ENCODE measurements at regions not wholly inside any gene's neighbourhood (a gene's known extent, or its start where the extent isn't known, plus 50 kb on each side); places are given as distances from the start of the nearest gene placed in this dataset.

GRCh38 chr2:122681626-122682025, 926.2 kb downstream of the TSN start:
- no peaks in the 10 kb centered on the region for H3K27me3 ChIP-seq (ENCODE audit: control insufficient read depth, insufficient read depth, low read length)
- no peak overlapping the region for H3K4me3 ChIP-seq (ENCODE audit: low read depth, low read length)
- no peaks in the 10 kb centered on the region for H3K9me3 ChIP-seq (ENCODE audit: control insufficient read depth, insufficient read depth, low read length)
- no peak for DNase-seq (ENCODE audit: low read depth in 4 of 6, low spot score in 6 of 6)
- WGBS (ENCODE audit: insufficient coverage): 100% methylated on average over 1 of the region's 1 CpG
- no peaks in the 10 kb centered on the region for H3K4me1 ChIP-seq (ENCODE audit: control insufficient read depth, insufficient read depth, low read length)
- H3K36me3 ChIP-seq (ENCODE audit: control insufficient read depth, insufficient read depth, low read length): no peaks in the 10 kb centered on the region
- no peak overlapping the region for H3K27ac ChIP-seq (ENCODE audit: low read depth, low read length)

- WGBS (ENCODE audit: insufficient coverage): no CpG with 5 or more reads among the region's 3 CpGs
- no peaks in the 10 kb centered on the region for H3K9me3 ChIP-seq (ENCODE audit: control insufficient read depth, insufficient read depth, low read length)
- no peaks in the 10 kb centered on the region for H3K4me1 ChIP-seq (ENCODE audit: control insufficient read depth, insufficient read depth, low read length)
- H3K4me3 ChIP-seq (ENCODE audit: low read depth, low read length): no peak overlapping the region
- no peak overlapping the region for H3K27ac ChIP-seq (ENCODE audit: low read depth, low read length)
- H3K36me3 ChIP-seq (ENCODE audit: control insufficient read depth, insufficient read depth, low read length): no peaks in the 10 kb centered on the region
- DNase-seq (ENCODE audit: low read depth in 4 of 6, low spot score in 6 of 6): peak in 1 of 6 donors; percentile 78
- no peaks in the 10 kb centered on the region for H3K27me3 ChIP-seq (ENCODE audit: control insufficient read depth, insufficient read depth, low read length)
Observed at GRCh38 chr2:122682356-122682755, 926.9 kb downstream of the TSN start.

GRCh38 chr2:122683018-122683417, 927.6 kb downstream of the TSN start:
- Histone ChIP-seq H3K36me3 (ENCODE audit: control insufficient read depth, insufficient read depth, low read length) (no peaks in the 10 kb centered on the region), H3K9me3 (ENCODE audit: control insufficient read depth, insufficient read depth, low read length) (no peaks in the 10 kb centered on the region), H3K4me3 (ENCODE audit: low read depth, low read length) (no peak overlapping the region), H3K4me1 (ENCODE audit: control insufficient read depth, insufficient read depth, low read length) (no peaks in the 10 kb centered on the region), H3K27ac (ENCODE audit: low read depth, low read length) (no peak overlapping the region), H3K27me3 (ENCODE audit: control insufficient read depth, insufficient read depth, low read length) (no peaks in the 10 kb centered on the region)
- DNase-seq (ENCODE audit: low read depth in 4 of 6, low spot score in 6 of 6): no peak
- no CpG with 5 or more reads among the region's 1 CpG for WGBS (ENCODE audit: insufficient coverage)

GRCh38 chr2:122692400-122693083, 937.1 kb downstream of the TSN start:
- WGBS (ENCODE audit: insufficient coverage): 100% methylated on average over 2 of the region's 4 CpGs
- Histone ChIP-seq H3K27me3 (ENCODE audit: control insufficient read depth, insufficient read depth, low read length) (no peaks in the 10 kb centered on the region), H3K4me3 (ENCODE audit: low read depth, low read length) (no peak overlapping the region), H3K4me1 (ENCODE audit: control insufficient read depth, insufficient read depth, low read length) (no peaks in the 10 kb centered on the region), H3K27ac (ENCODE audit: low read depth, low read length) (no peak overlapping the region), H3K36me3 (ENCODE audit: control insufficient read depth, insufficient read depth, low read length) (no peaks in the 10 kb centered on the region), H3K9me3 (ENCODE audit: control insufficient read depth, insufficient read depth, low read length) (no peaks in the 10 kb centered on the region)
- no peak for DNase-seq (ENCODE audit: low read depth in 4 of 6, low spot score in 6 of 6)

- Histone ChIP-seq H3K4me3 (ENCODE audit: low read depth, low read length) (no peak overlapping the region), H3K36me3 (ENCODE audit: control insufficient read depth, insufficient read depth, low read length) (no peaks in the 10 kb centered on the region), H3K27ac (ENCODE audit: low read depth, low read length) (no peak overlapping the region), H3K27me3 (ENCODE audit: control insufficient read depth, insufficient read depth, low read length) (no peaks in the 10 kb centered on the region), H3K9me3 (ENCODE audit: control insufficient read depth, insufficient read depth, low read length) (no peaks in the 10 kb centered on the region), H3K4me1 (ENCODE audit: control insufficient read depth, insufficient read depth, low read length) (no peaks in the 10 kb centered on the region)
- DNase-seq (ENCODE audit: low read depth in 4 of 6, low spot score in 6 of 6): no peak
- WGBS (ENCODE audit: insufficient coverage): 93% methylated on average over 1 of the region's 1 CpG
Observed at GRCh38 chr2:122697415-122697814, 942.0 kb downstream of the TSN start.

GRCh38 chr2:122703676-122704075, 948.2 kb downstream of the TSN start:
- DNase-seq (ENCODE audit: low read depth in 4 of 6, low spot score in 6 of 6): no peak
- WGBS (ENCODE audit: insufficient coverage): no CpG with 5 or more reads among the region's 1 CpG

GRCh38 chr2:122704109-122704563, 948.7 kb downstream of the TSN start:
- no peak for DNase-seq (ENCODE audit: low read depth in 4 of 6, low spot score in 6 of 6)

More at GRCh38 chr2:122703676-122704075, 948.2 kb downstream of the TSN start:
- no peak overlapping the region for H3K27ac ChIP-seq (ENCODE audit: low read depth, low read length)
- H3K9me3 ChIP-seq (ENCODE audit: control insufficient read depth, insufficient read depth, low read length): no peaks in the 10 kb centered on the region
- no peaks in the 10 kb centered on the region for H3K36me3 ChIP-seq (ENCODE audit: control insufficient read depth, insufficient read depth, low read length)
- no peak overlapping the region for H3K4me3 ChIP-seq (ENCODE audit: low read depth, low read length)
- no peaks in the 10 kb centered on the region for H3K4me1 ChIP-seq (ENCODE audit: control insufficient read depth, insufficient read depth, low read length)
- H3K27me3 ChIP-seq (ENCODE audit: control insufficient read depth, insufficient read depth, low read length): no peaks in the 10 kb centered on the region

GRCh38 chr2:122705746-122706145, 950.3 kb downstream of the TSN start:
- Histone ChIP-seq H3K9me3 (ENCODE audit: control insufficient read depth, insufficient read depth, low read length) (no peaks in the 10 kb centered on the region), H3K4me1 (ENCODE audit: control insufficient read depth, insufficient read depth, low read length) (no peaks in the 10 kb centered on the region), H3K4me3 (ENCODE audit: low read depth, low read length) (no peak overlapping the region), H3K27ac (ENCODE audit: low read depth, low read length) (no peak overlapping the region), H3K27me3 (ENCODE audit: control insufficient read depth, insufficient read depth, low read length) (no peaks in the 10 kb centered on the region), H3K36me3 (ENCODE audit: control insufficient read depth, insufficient read depth, low read length) (no peaks in the 10 kb centered on the region)
- 100% methylated on average over 1 of the region's 1 CpG for WGBS (ENCODE audit: insufficient coverage)
- DNase-seq (ENCODE audit: low read depth in 4 of 6, low spot score in 6 of 6): no peak

More at GRCh38 chr2:122704109-122704563, 948.7 kb downstream of the TSN start:
- no CpG with 5 or more reads among the region's 1 CpG for WGBS (ENCODE audit: insufficient coverage)
- H3K9me3 ChIP-seq (ENCODE audit: control insufficient read depth, insufficient read depth, low read length): no peaks in the 10 kb centered on the region
- no peaks in the 10 kb centered on the region for H3K27me3 ChIP-seq (ENCODE audit: control insufficient read depth, insufficient read depth, low read length)
- H3K27ac ChIP-seq (ENCODE audit: low read depth, low read length): no peak overlapping the region
- no peaks in the 10 kb centered on the region for H3K36me3 ChIP-seq (ENCODE audit: control insufficient read depth, insufficient read depth, low read length)
- H3K4me3 ChIP-seq (ENCODE audit: low read depth, low read length): no peak overlapping the region
- H3K4me1 ChIP-seq (ENCODE audit: control insufficient read depth, insufficient read depth, low read length): no peaks in the 10 kb centered on the region

GRCh38 chr2:122706757-122707223, 951.3 kb downstream of the TSN start:
- Histone ChIP-seq H3K36me3 (ENCODE audit: control insufficient read depth, insufficient read depth, low read length) (no peaks in the 10 kb centered on the region), H3K4me3 (ENCODE audit: low read depth, low read length) (no peak overlapping the region), H3K4me1 (ENCODE audit: control insufficient read depth, insufficient read depth, low read length) (no peaks in the 10 kb centered on the region), H3K9me3 (ENCODE audit: control insufficient read depth, insufficient read depth, low read length) (no peaks in the 10 kb centered on the region), H3K27ac (ENCODE audit: low read depth, low read length) (no peak overlapping the region), H3K27me3 (ENCODE audit: control insufficient read depth, insufficient read depth, low read length) (no peaks in the 10 kb centered on the region)
- DNase-seq (ENCODE audit: low read depth in 4 of 6, low spot score in 6 of 6): no peak
- WGBS (ENCODE audit: insufficient coverage): 80% methylated on average over 1 of the region's 3 CpGs

GRCh38 chr2:122707224-122707824, 951.9 kb downstream of the TSN start:
- H3K36me3 ChIP-seq (ENCODE audit: control insufficient read depth, insufficient read depth, low read length): no peaks in the 10 kb centered on the region

More at GRCh38 chr2:122707224-122707824, 951.9 kb downstream of the TSN start:
- no peak overlapping the region for H3K4me3 ChIP-seq (ENCODE audit: low read depth, low read length)
- H3K27me3 ChIP-seq (ENCODE audit: control insufficient read depth, insufficient read depth, low read length): no peaks in the 10 kb centered on the region
- DNase-seq (ENCODE audit: low read depth in 4 of 6, low spot score in 6 of 6): no peak
- H3K27ac ChIP-seq (ENCODE audit: low read depth, low read length): no peak overlapping the region
- no CpG with 5 or more reads among the region's 1 CpG for WGBS (ENCODE audit: insufficient coverage)
- no peaks in the 10 kb centered on the region for H3K4me1 ChIP-seq (ENCODE audit: control insufficient read depth, insufficient read depth, low read length)
- H3K9me3 ChIP-seq (ENCODE audit: control insufficient read depth, insufficient read depth, low read length): no peaks in the 10 kb centered on the region

Measured in spinal cord (tissue), 9 donors.